Endothelial cell of umbilical vein (primary cell): ENCODE measurements at regions not wholly inside any gene's neighbourhood (a gene's known extent, or its start where the extent isn't known, plus 50 kb on each side); places are given as distances from the start of the nearest gene placed in this dataset.

Source experiments
- BruUV-seq: library from RNA; stranded (reverse); fragments of 400-500 nt; replicated peaks from 2 replicates; lab custom pipeline; 2021; lab: Mats Ljungman, UMichigan
- CTCF ChIA-PET: fragments of 300-600, 350-600 bp; sonication (Branson Sonifier 250); formaldehyde crosslinking; loops from one replicate; lab custom pipeline; 2021; ENCODE audit warnings: antibody characterized with exemption, inconsistent platforms; lab: Charles Lee
- POLR2A ChIA-PET: fragments of 300-600, 350-600 bp; sonication (Branson Sonifier 250); formaldehyde crosslinking; loops from one replicate; lab custom pipeline; 2021; ENCODE audit warnings: antibody characterized with exemption, inconsistent platforms; lab: Charles Lee
- DNase-seq: peaks from one replicate; pipeline ENCODE4 v3.0.0-alpha.2; 2011; ENCODE audit warnings: low read depth, low spot score
- FAIRE-seq: peaks from 2 replicates; lab custom pipeline; 2011; peaks lifted over from hg19 to GRCh38; lab: Jason Lieb, UNC
- H2AFZ ChIP-seq: 2 replicates; pipeline ENCODE4 v1.6.0; 2012; ENCODE audit warnings: low read depth, low read length, control low read depth, inconsistent platforms
- H3K27ac ChIP-seq: 2 replicates; pipeline ENCODE4 v1.5.1; 2011; ENCODE audit warnings: low read depth, mild to moderate bottlenecking, control low read depth, low read length, moderate library complexity; ENCODE audit not compliant: insufficient read depth
- H3K27me3 ChIP-seq, 2 experiments: 2 replicates each; pipeline versions ENCODE4 v1.6.0 to v1.6.1; 2011; ENCODE audit warnings: low read length in 2 of 2, mixed read lengths in 1 of 2; ENCODE audit not compliant: control insufficient read depth in 2 of 2, insufficient read depth in 2 of 2
- H3K36me3 ChIP-seq, 2 experiments: 2 replicates in 1 of 2; 3 replicates in 1 of 2; pipeline ENCODE4 v1.5.1; 2011; ENCODE audit warnings: low read length in 2 of 2, mild to moderate bottlenecking in 1 of 2, moderate library complexity in 1 of 2; ENCODE audit not compliant: control insufficient read depth in 2 of 2, insufficient read depth in 2 of 2; ENCODE audit errors: extremely low read depth in 1 of 2
- H3K4me1 ChIP-seq: 3 replicates; pipeline ENCODE4 v1.5.1; 2011; ENCODE audit warnings: mild to moderate bottlenecking, low read length; ENCODE audit not compliant: control insufficient read depth, insufficient read depth; ENCODE audit errors: extremely low read depth
- H3K4me2 ChIP-seq: 2 replicates; pipeline ENCODE4 v1.6.1; 2011; ENCODE audit warnings: low read length, control low read depth, mixed read lengths; ENCODE audit not compliant: insufficient read depth
- H3K4me3 ChIP-seq, 3 experiments: fragments of 200-600 bp in 1 of 3; sonication (generic), shearing (Covaris generic) in 1 of 3; replicated peaks in 1 of 3; 2 replicates each; pipeline ENCODE4 v1.5.1; 2011 to 2016; ENCODE audit warnings: control low read depth in 3 of 3, low read length in 3 of 3, mild to moderate bottlenecking in 2 of 3, inconsistent platforms in 1 of 3, low read depth in 1 of 3, moderate library complexity in 1 of 3; ENCODE audit not compliant: insufficient read depth in 1 of 3
- H3K79me2 ChIP-seq: 2 replicates; pipeline ENCODE4 v1.6.0; 2012; ENCODE audit warnings: low read length, inconsistent platforms; ENCODE audit not compliant: control insufficient read depth, insufficient read depth
- H3K9ac ChIP-seq: replicated peaks from 2 replicates; pipeline ENCODE3; 2011; ENCODE audit warnings: low read length, control low read depth; ENCODE audit not compliant: insufficient read depth; ENCODE audit errors: extremely low read depth
- H3K9me1 ChIP-seq: replicated peaks from 3 replicates; pipeline ENCODE4 v1.6.0; 2011; ENCODE audit warnings: mild to moderate bottlenecking, low read length; ENCODE audit not compliant: control insufficient read depth, insufficient read depth; ENCODE audit errors: extremely low read depth
- H3K9me3 ChIP-seq: replicated peaks from 2 replicates; pipeline ENCODE4 v1.5.1; 2012; ENCODE audit warnings: low read length, inconsistent platforms; ENCODE audit not compliant: control insufficient read depth, insufficient read depth
- H4K20me1 ChIP-seq: replicated peaks from 2 replicates; pipeline ENCODE3; 2011; ENCODE audit warnings: mild to moderate bottlenecking, low read length; ENCODE audit not compliant: control insufficient read depth, insufficient read depth; ENCODE audit errors: extremely low read depth
- CTCF ChIP-seq, 2 donors: IDR thresholded peaks; 1 replicate in 1 of 2; 2 replicates in 1 of 2; pipeline ENCODE4 v1.5.1; 2011; ENCODE audit warnings: low read length in 2 of 2, mild to moderate bottlenecking in 2 of 2, moderate library complexity in 2 of 2, control low read depth in 1 of 2, inconsistent platforms in 1 of 2, low read depth in 1 of 2; ENCODE audit not compliant: insufficient read depth in 1 of 2; ENCODE audit errors: extremely low read depth in 1 of 2
- EZH2 ChIP-seq: IDR thresholded peaks from 2 replicates; pipeline ENCODE4 v1.6.1; 2012; ENCODE audit warnings: borderline replicate concordance, low read depth, mild to moderate bottlenecking, moderate library complexity, low read length, inconsistent platforms; ENCODE audit not compliant: severe bottlenecking
- JUN ChIP-seq: IDR thresholded peaks from 2 replicates; pipeline ENCODE4 v1.6.1; 2011; ENCODE audit warnings: borderline replicate concordance, low read depth; ENCODE audit not compliant: insufficient read length, insufficient read depth
- MYC ChIP-seq: IDR thresholded peaks from one replicate; pipeline ENCODE4 v1.6.1; 2011; ENCODE audit warnings: mild to moderate bottlenecking, low read depth, low read length
- POLR2A ChIP-seq: IDR thresholded peaks from 2 replicates; pipeline ENCODE4 v1.6.1; 2012; ENCODE audit warnings: low read depth, mild to moderate bottlenecking, control low read depth, low read length
- POLR2AphosphoS5 ChIP-seq: IDR thresholded peaks from 2 replicates; pipeline ENCODE4 v1.6.1; 2012; ENCODE audit warnings: low read depth, mild to moderate bottlenecking, control low read depth, low read length, moderate library complexity; ENCODE audit not compliant: insufficient read depth
- dilution Hi-C: fragments of 300-500 bp; cut with MboI; formaldehyde crosslinking; loops from one replicate; pipeline ENCODE4 v1.15.0; 2019; ENCODE audit warnings: low sequenced_read_pairs; ENCODE audit not compliant: extremely low pct_ligation_motif_present
- intact Hi-C: fragments of 100-400 bp; cut with micrococcal nuclease; formaldehyde crosslinking; loops from one replicate; pipeline ENCODE4 v1.10.0; 2022
- TF ChIP-seq, protein P1 (sequence below): IDR thresholded peaks from 2 replicates; pipeline ENCODE4 v1.6.1; 2011; ENCODE audit not compliant: insufficient read depth, insufficient read length

- H3K9me1 ChIP-seq: no peaks in the 10 kb centered on the region
- intact Hi-C loops (no loop called here), dilution Hi-C loops (no loop called here)
- H4K20me1 ChIP-seq: no peaks in the 10 kb centered on the region
- DNase-seq (no peak), FAIRE-seq (no peak)
- CTCF ChIA-PET: no interaction called here
- no peaks in the 10 kb centered on the region for H3K36me3 ChIP-seq
- H3K79me2 ChIP-seq: no peaks in the 10 kb centered on the region
- TF ChIP-seq EZH2 (no peak), MYC (no peak), JUN (no peak), CTCF (IDR thresholded peaks at IDR 0.05; ENCODE audit: extremely low read depth in 1 of 2, insufficient read depth in 1 of 2, low read depth in 1 of 2, low read length in 2 of 2) (no peak), POLR2AphosphoS5 (no peak), POLR2A (no peak)
- TF ChIP-seq, protein P1, sequence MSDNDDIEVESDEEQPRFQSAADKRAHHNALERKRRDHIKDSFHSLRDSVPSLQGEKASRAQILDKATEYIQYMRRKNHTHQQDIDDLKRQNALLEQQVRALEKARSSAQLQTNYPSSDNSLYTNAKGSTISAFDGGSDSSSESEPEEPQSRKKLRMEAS: no peak
- H3K27me3 ChIP-seq: no peaks in the 10 kb centered on the region
- no peak overlapping the region for H2AFZ ChIP-seq
- no TSS peak for BruUV-seq
- H3K4me3 ChIP-seq: no peak overlapping the region
- POLR2A ChIA-PET: no interaction called here
- H3K4me1 ChIP-seq: no peaks in the 10 kb centered on the region
- H3K4me2 ChIP-seq: no peak overlapping the region
- no peaks in the 10 kb centered on the region for H3K9me3 ChIP-seq
- no peak overlapping the region for H3K9ac ChIP-seq
- H3K27ac ChIP-seq: no peak overlapping the region
Measured at GRCh38 chr2:82001614-82002013, 1697.1 kb upstream of the LRRTM1 start.

DNA sequence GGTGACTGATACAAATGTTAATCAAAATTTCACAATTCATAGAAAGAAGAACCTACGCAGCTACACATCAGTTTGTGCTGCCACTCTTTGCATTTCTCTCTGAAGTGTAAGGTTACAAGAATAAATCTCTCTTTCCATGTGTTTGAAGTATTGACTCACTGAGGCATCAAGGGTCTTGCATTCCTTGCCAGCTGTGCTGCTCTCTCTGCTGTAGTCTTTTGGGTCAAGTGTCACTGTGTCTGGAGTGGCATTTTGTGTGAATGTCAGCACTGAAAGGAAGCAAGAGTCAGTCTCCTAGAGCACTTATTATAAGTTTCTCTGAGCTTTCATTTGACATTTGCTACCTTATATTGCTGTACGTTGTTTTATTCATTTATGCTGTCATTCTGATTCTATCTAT lies 1696.1 kb upstream of the LRRTM1 start:
- Histone ChIP-seq H3K79me2 (no peaks in the 10 kb centered on the region), H3K4me3 (no peak overlapping the region), H3K9ac (no peak overlapping the region), H4K20me1 (no peaks in the 10 kb centered on the region), H3K36me3 (no peaks in the 10 kb centered on the region), H3K27me3 (no peaks in the 10 kb centered on the region), H3K9me3 (no peaks in the 10 kb centered on the region), H3K27ac (no peak overlapping the region), H3K4me1 (no peaks in the 10 kb centered on the region), H3K9me1 (no peaks in the 10 kb centered on the region), H3K4me2 (no peak overlapping the region), H2AFZ (no peak overlapping the region)
- no peak for FAIRE-seq
- ChIA-PET CTCF (no interaction called here), POLR2A (no interaction called here)
- no peak for DNase-seq
- TF ChIP-seq POLR2A (no peak), POLR2AphosphoS5 (no peak)
- dilution Hi-C loops: no loop called here
- no TSS peak for BruUV-seq
- intact Hi-C loops: no loop called here
